ENCODE measurements at regions not wholly inside any gene's neighbourhood (a gene's known extent, or its start where the extent isn't known, plus 50 kb on each side); places are given as distances from the start of the nearest gene placed in this dataset.

DNA sequence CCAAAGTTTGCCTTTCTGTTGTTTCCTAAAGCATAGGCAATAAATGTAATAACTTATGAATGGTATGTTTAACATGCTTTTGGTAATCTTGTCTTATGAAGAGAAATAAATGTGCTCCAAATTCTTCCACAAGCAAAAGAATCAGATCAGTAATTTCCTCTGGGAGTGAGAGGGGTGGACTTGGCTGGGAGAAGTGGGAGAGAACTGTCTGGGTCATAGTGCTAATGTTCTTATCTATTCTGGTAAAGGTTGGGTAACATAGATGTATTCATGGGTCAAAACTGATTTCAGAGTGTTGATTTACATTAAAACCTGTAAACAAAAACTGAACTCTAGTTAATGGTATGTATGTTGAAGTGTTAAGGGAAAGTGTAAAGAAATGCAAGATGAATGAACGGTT is 211.7 kb upstream of the IRS2 start:
- no peak for TF ChIP-seq POLR2AphosphoS5 (IDR thresholded peaks at IDR 0.05)
- TF ChIP-seq POLR2A (IDR thresholded peaks at IDR 0.05): no peak
- TF ChIP-seq CTCF (IDR thresholded peaks at IDR 0.05): no peak
